H1 (cell line): ENCODE measurements at regions not wholly inside any gene's neighbourhood (a gene's known extent, or its start where the extent isn't known, plus 50 kb on each side); places are given as distances from the start of the nearest gene placed in this dataset.

ENCODE experiments used
- CTCF ChIA-PET: fragments of 300-600 bp; sonication (Branson Sonifier 250); formaldehyde crosslinking; loops from one replicate; lab custom pipeline; 2021; ENCODE audit not compliant: partially characterized antibody; lab: Charles Lee
- POLR2A ChIA-PET: fragments of 300-600 bp; sonication (Branson Sonifier 250); formaldehyde crosslinking; loops from one replicate; lab custom pipeline; 2021; ENCODE audit warnings: inconsistent platforms; ENCODE audit not compliant: partially characterized antibody; lab: Charles Lee
- DNase-seq, 2 experiments: peaks; one replicate each; pipeline versions ENCODE4 v3.0.0 to v3.0.0-alpha.2; 2010 to 2022; ENCODE audit warnings: low spot score in 2 of 2, low read depth in 1 of 2, mixed read lengths in 1 of 2
- FAIRE-seq: peaks from 2 replicates; lab custom pipeline; 2011; peaks lifted over from hg19 to GRCh38; lab: Jason Lieb, UNC
- H2AFZ ChIP-seq: 2 replicates; pipeline ENCODE4 v1.8.1; 2012; ENCODE audit warnings: low read length, inconsistent platforms
- H2AK5ac ChIP-seq: 2 replicates; pipeline ENCODE4 v1.6.1; 2013; ENCODE audit warnings: low read depth, low read length
- H2BK120ac ChIP-seq: replicated peaks from 2 replicates; pipeline ENCODE3; 2013; ENCODE audit warnings: low read depth, low read length, inconsistent platforms
- H2BK12ac ChIP-seq: 2 replicates; pipeline ENCODE4 v1.6.1; 2013; ENCODE audit warnings: low read depth, low read length
- H2BK15ac ChIP-seq: 2 replicates; pipeline ENCODE4 v1.6.1; 2013; ENCODE audit warnings: low read length
- H2BK20ac ChIP-seq: 2 replicates; pipeline ENCODE4 v1.6.1; 2013; ENCODE audit warnings: low read length
- H2BK5ac ChIP-seq: 2 replicates; pipeline ENCODE4 v1.6.1; 2013; ENCODE audit warnings: low read depth, low read length
- H3K14ac ChIP-seq: 2 replicates; pipeline ENCODE4 v1.6.1; 2013; ENCODE audit warnings: inconsistent platforms; ENCODE audit not compliant: insufficient read length
- H3K18ac ChIP-seq: 2 replicates; pipeline ENCODE4 v1.6.1; 2013; ENCODE audit warnings: low read length; ENCODE audit errors: extremely low read depth
- H3K23ac ChIP-seq: 2 replicates; pipeline ENCODE4 v1.6.1; 2013; ENCODE audit warnings: inconsistent platforms; ENCODE audit not compliant: insufficient read length
- H3K23me2 ChIP-seq: 2 replicates; pipeline ENCODE4 v1.6.1; 2013; ENCODE audit warnings: low read depth, low read length
- H3K27ac ChIP-seq: 2 replicates; pipeline ENCODE4 v1.6.1; 2011; ENCODE audit warnings: low read depth, low read length, inconsistent platforms
- H3K27me3 ChIP-seq, 4 experiments: replicated peaks in 1 of 4; 1 replicate in 1 of 4; 2 replicates in 3 of 4; pipeline versions ENCODE4 v1.6.1 to v1.8.1; 2011 to 2013; ENCODE audit warnings: low read length in 3 of 4, mild to moderate bottlenecking in 3 of 4, inconsistent platforms in 2 of 4, mixed read lengths in 2 of 4, moderate library complexity in 1 of 4; ENCODE audit not compliant: control insufficient read depth in 3 of 4, insufficient read depth in 3 of 4; ENCODE audit errors: extremely low read depth in 1 of 4
- H3K36me3 ChIP-seq, 4 experiments: 2 replicates each; pipeline versions ENCODE4 v1.6.1 to v1.8.1; 2011 to 2013; ENCODE audit warnings: mild to moderate bottlenecking in 4 of 4, low read length in 3 of 4, moderate library complexity in 2 of 4, control low read depth in 1 of 4, inconsistent platforms in 1 of 4; ENCODE audit not compliant: insufficient read depth in 4 of 4, control insufficient read depth in 2 of 4
- H3K4ac ChIP-seq: replicated peaks from 2 replicates; pipeline ENCODE3; 2013; ENCODE audit warnings: low read length, low read depth, mixed read lengths, inconsistent platforms; ENCODE audit not compliant: insufficient read length
- H3K4me1 ChIP-seq, 4 experiments: replicated peaks in 1 of 4; 1 replicate in 1 of 4; 2 replicates in 3 of 4; pipeline versions ENCODE4 v1.6.1 to v1.8.1; 2011 to 2013; ENCODE audit warnings: low read length in 3 of 4, inconsistent platforms in 2 of 4, mixed read lengths in 1 of 4; ENCODE audit not compliant: insufficient read depth in 4 of 4, control insufficient read depth in 3 of 4
- H3K4me2 ChIP-seq, 2 experiments: 2 replicates each; pipeline versions ENCODE4 v1.6.1 to v1.8.1; 2011 to 2013; ENCODE audit warnings: low read depth in 2 of 2, low read length in 2 of 2, control low read depth in 1 of 2, inconsistent platforms in 1 of 2, mild to moderate bottlenecking in 1 of 2; ENCODE audit not compliant: insufficient read depth in 1 of 2
- H3K4me3 ChIP-seq, 4 experiments: fragments of 200-600, 300-600 bp in 1 of 4; sonication (generic), shearing (Covaris generic), sonication (Bioruptor Twin) in 1 of 4; 2 replicates each; pipeline versions ENCODE4 v1.5.1 to v1.8.1; 2011 to 2016; ENCODE audit warnings: low read length in 4 of 4, low read depth in 3 of 4, control low read depth in 2 of 4, inconsistent platforms in 2 of 4, mild to moderate bottlenecking in 2 of 4, mixed read lengths in 1 of 4, moderate library complexity in 1 of 4; ENCODE audit not compliant: insufficient read depth in 2 of 4; ENCODE audit errors: extremely low read depth in 1 of 4
- H3K56ac ChIP-seq: replicated peaks from 2 replicates; pipeline ENCODE3; 2013; ENCODE audit warnings: low read depth, mild to moderate bottlenecking, mixed read lengths, low read length, inconsistent platforms; ENCODE audit not compliant: insufficient read length
- H3K79me1 ChIP-seq: 2 replicates; pipeline ENCODE4 v1.6.1; 2013; ENCODE audit warnings: low read depth, low read length, control low read depth
- H3K79me2 ChIP-seq, 2 experiments: 2 replicates each; pipeline versions ENCODE4 v1.6.1 to v1.8.1; 2012 to 2013; ENCODE audit warnings: low read length in 2 of 2, mild to moderate bottlenecking in 2 of 2, inconsistent platforms in 1 of 2; ENCODE audit not compliant: insufficient read depth in 2 of 2, control insufficient read depth in 1 of 2
- H3K9ac ChIP-seq, 4 experiments: replicated peaks in 1 of 4; 1 replicate in 1 of 4; 2 replicates in 3 of 4; pipeline versions ENCODE4 v1.6.1 to v1.8.1; 2011 to 2013; ENCODE audit warnings: low read depth in 3 of 4, low read length in 3 of 4, control low read depth in 2 of 4, mild to moderate bottlenecking in 2 of 4, moderate library complexity in 2 of 4, inconsistent platforms in 1 of 4; ENCODE audit errors: extremely low read depth in 1 of 4
- H3K9me3 ChIP-seq, 2 experiments: 2 replicates each; pipeline versions ENCODE4 v1.6.1 to v1.8.1; 2012 to 2013; ENCODE audit warnings: mild to moderate bottlenecking in 2 of 2, moderate library complexity in 2 of 2, control low read depth in 1 of 2, inconsistent platforms in 1 of 2, low read depth in 1 of 2, low read length in 1 of 2, mixed read lengths in 1 of 2; ENCODE audit not compliant: insufficient read depth in 2 of 2
- H4K20me1 ChIP-seq, 2 experiments: replicated peaks in 1 of 2; 2 replicates each; pipeline versions ENCODE3 to v1.8.1; 2011 to 2013; ENCODE audit warnings: inconsistent platforms in 2 of 2, low read length in 2 of 2, mild to moderate bottlenecking in 1 of 2; ENCODE audit not compliant: insufficient read depth in 2 of 2, control insufficient read depth in 1 of 2
- H4K5ac ChIP-seq: 2 replicates; pipeline ENCODE4 v1.6.1; 2013; ENCODE audit warnings: low read length, low read depth, mixed read lengths, inconsistent platforms; ENCODE audit not compliant: insufficient read length
- H4K8ac ChIP-seq: 2 replicates; pipeline ENCODE4 v1.8.0; 2013; ENCODE audit warnings: mild to moderate bottlenecking, moderate library complexity, low read length, inconsistent platforms; ENCODE audit not compliant: insufficient read depth; ENCODE audit errors: extremely low read depth
- H4K91ac ChIP-seq: replicated peaks from 2 replicates; pipeline ENCODE3; 2013; ENCODE audit warnings: low read length, mixed read lengths, inconsistent platforms; ENCODE audit not compliant: insufficient read length
- CHD2 ChIP-seq: IDR thresholded peaks from 2 replicates; pipeline ENCODE4 v1.6.1; 2012; ENCODE audit warnings: low read length, improper control_type of control experiment
- CREB1 ChIP-seq: IDR thresholded peaks from 2 replicates; pipeline ENCODE4 v1.6.1; 2012; ENCODE audit warnings: inconsistent platforms
- GABPA ChIP-seq: IDR thresholded peaks from 2 replicates; pipeline ENCODE4 v1.6.1; 2011; ENCODE audit warnings: mild to moderate bottlenecking, low read length, moderate library complexity, borderline replicate concordance; ENCODE audit not compliant: insufficient read depth
- HDAC2 ChIP-seq, 2 experiments: fragments of 300-600 bp in 1 of 2; sonication (generic) in 1 of 2; IDR thresholded peaks; 2 replicates each; pipeline ENCODE4 v1.6.1; 2011 to 2012; ENCODE audit warnings: low read depth in 2 of 2, low read length in 2 of 2, mild to moderate bottlenecking in 2 of 2, moderate library complexity in 2 of 2, borderline replicate concordance in 1 of 2, inconsistent platforms in 1 of 2
- MAFK ChIP-seq: IDR thresholded peaks from 2 replicates; pipeline ENCODE4 v1.6.1; 2012; ENCODE audit warnings: low read depth, mild to moderate bottlenecking, improper control_type of control experiment, low read length
- NANOG ChIP-seq: IDR thresholded peaks from 2 replicates; pipeline ENCODE4 v1.6.1; 2011; ENCODE audit warnings: low read length, low read depth, mild to moderate bottlenecking, inconsistent platforms; ENCODE audit not compliant: insufficient read depth, poor library complexity, severe bottlenecking
- POLR2AphosphoS5 ChIP-seq: IDR thresholded peaks from 2 replicates; pipeline ENCODE4 v1.6.1; 2011; ENCODE audit warnings: low read depth, low read length
- RFX5 ChIP-seq: IDR thresholded peaks from 2 replicates; pipeline ENCODE4 v1.6.1; 2011; ENCODE audit warnings: low read depth, low read length, improper control_type of control experiment, borderline replicate concordance
- RNF2 ChIP-seq: fragments of 200-900, 300-1000 bp; sonication (generic); IDR thresholded peaks from 2 replicates; pipeline ENCODE4 v1.7.1; 2016; ENCODE audit warnings: borderline replicate concordance, low read depth, mild to moderate bottlenecking, antibody characterized with exemption, low read length; ENCODE audit not compliant: poor library complexity, severe bottlenecking; ENCODE audit errors: missing control alignments
- SP1 ChIP-seq: IDR thresholded peaks from 2 replicates; pipeline ENCODE4 v1.6.1; 2011; ENCODE audit warnings: low read depth, low read length
- TBP ChIP-seq: IDR thresholded peaks from 2 replicates; pipeline ENCODE4 v1.6.1; 2011; ENCODE audit warnings: low read depth, low read length, improper control_type of control experiment
- YY1 ChIP-seq: IDR thresholded peaks from 2 replicates; pipeline ENCODE4 v1.6.1; 2011; ENCODE audit warnings: low read depth, mild to moderate bottlenecking, low read length
- WGBS, 2 experiments: shearing (Covaris generic) in 1 of 2; methylation state at CpG; one replicate each; pipeline versions ENCODE4 v1.1.6 to v1.1.7; 2013 to 2015; ENCODE audit warnings: low lambda C conversion rate in 2 of 2, mixed read lengths in 2 of 2, inconsistent platforms in 1 of 2, low coverage in 1 of 2, missing lambda C conversion rate in 1 of 2; ENCODE audit not compliant: insufficient replicate concordance in 2 of 2, insufficient coverage in 1 of 2, insufficient read length in 1 of 2; ENCODE audit errors: extremely low coverage in 1 of 2, missing lambda C conversion rate in 1 of 2; 5-methylcytosine and 5-hydroxymethylcytosine counted together

DNA sequence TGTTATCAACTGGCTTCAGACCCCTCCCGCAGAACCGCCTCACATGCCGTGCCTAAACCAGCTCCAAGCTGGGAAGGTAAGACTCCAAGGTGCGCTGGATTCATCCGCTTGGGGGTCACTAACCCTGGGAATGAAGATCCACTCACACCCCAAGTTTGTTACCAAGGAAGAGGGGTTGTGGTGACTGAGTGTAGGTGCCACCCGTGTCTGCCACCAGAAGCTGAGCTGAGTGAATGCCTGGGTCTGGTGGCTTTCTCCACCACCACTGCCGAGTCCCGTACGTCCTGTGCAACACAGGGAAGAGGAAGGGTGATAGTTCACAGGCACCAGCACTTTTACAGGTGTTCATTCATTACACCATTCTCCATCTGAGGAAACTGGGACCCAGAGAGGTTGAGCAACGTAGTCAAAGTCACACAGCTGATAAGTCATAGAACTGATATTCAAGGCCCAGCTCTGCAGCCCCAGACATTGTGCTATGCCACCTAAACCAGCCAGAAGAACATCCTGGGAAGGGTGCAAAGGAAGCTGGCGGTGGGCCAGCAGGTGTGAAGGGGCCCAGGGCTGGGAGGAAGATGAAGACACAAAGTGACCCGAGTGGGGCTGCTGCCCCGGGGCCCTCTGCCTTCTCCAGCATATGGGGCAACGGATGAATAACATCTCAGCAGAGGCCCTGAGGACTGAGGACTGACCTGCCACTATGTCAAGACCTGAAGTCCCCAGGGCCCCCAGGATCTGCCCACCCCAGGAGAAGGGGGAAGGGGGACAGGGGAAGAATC is 70.9 kb upstream of the PPP1R26 start:
- no peaks in the 10 kb centered on the region for H3K9me3 ChIP-seq
- no peak overlapping the region for H3K14ac ChIP-seq
- H4K8ac ChIP-seq = no peak overlapping the region
- H4K5ac ChIP-seq = no peak overlapping the region
- H3K79me2 ChIP-seq = no peaks in the 10 kb centered on the region
- H2BK5ac ChIP-seq = no peak overlapping the region
- H3K4me2 ChIP-seq = no peak overlapping the region
- no peak overlapping the region for H2AK5ac ChIP-seq
- no peaks in the 10 kb centered on the region for H3K23me2 ChIP-seq
- no peaks in the 10 kb centered on the region for H4K20me1 ChIP-seq
- H3K4me1 ChIP-seq = no peaks in the 10 kb centered on the region
- DNase-seq = no peak
- H3K79me1 ChIP-seq = no peaks in the 10 kb centered on the region
- CTCF ChIA-PET = interaction anchor here (0.7 to 10.4 kb wide), 6 partner anchors 117 to 324 kb away, joined by 3 to 137 read pairs (median 5); partner anchors contain the start of gene OLFM1
- no peak overlapping the region for H3K23ac ChIP-seq
- 92% methylated on average over 14 of the region's 14 CpGs; no CpG with 5 or more reads in 1 of the 2 experiments for WGBS, 2 experiments
- TF ChIP-seq YY1 (no peak), HDAC2 (IDR thresholded peaks at IDR 0.05; ENCODE audit: borderline replicate concordance in 1 of 2, low read depth in 2 of 2, low read length in 2 of 2) (no peak), RFX5 (no peak), NANOG (no peak), SP1 (no peak), RNF2 (no peak), MAFK (no peak), CREB1 (no peak), TBP (no peak), GABPA (no peak), CHD2 (no peak), POLR2AphosphoS5 (no peak)
- TF ChIP-seq, all 59 proteins: peak for 0
- Histone ChIP-seq H3K27ac (no peak overlapping the region), H3K56ac (no peak overlapping the region), H2AFZ (no peak overlapping the region), H2BK15ac (no peak overlapping the region), H4K91ac (no peak overlapping the region), H3K9ac (no peak overlapping the region), H3K4ac (no peak overlapping the region), H3K18ac (no peak overlapping the region), H3K4me3 (no peak overlapping the region), H2BK120ac (no peak overlapping the region), H2BK20ac (no peak overlapping the region), H3K27me3 (no peaks in the 10 kb centered on the region; a peak in 1 of 7 replicates), H2BK12ac (no peak overlapping the region), H3K36me3 (no peaks in the 10 kb centered on the region)
- POLR2A ChIA-PET = no interaction called here
- FAIRE-seq = no peak
